ENCODE measurements at regions not wholly inside any gene's neighbourhood (a gene's known extent, or its start where the extent isn't known, plus 50 kb on each side); places are given as distances from the start of the nearest gene placed in this dataset.

DNA sequence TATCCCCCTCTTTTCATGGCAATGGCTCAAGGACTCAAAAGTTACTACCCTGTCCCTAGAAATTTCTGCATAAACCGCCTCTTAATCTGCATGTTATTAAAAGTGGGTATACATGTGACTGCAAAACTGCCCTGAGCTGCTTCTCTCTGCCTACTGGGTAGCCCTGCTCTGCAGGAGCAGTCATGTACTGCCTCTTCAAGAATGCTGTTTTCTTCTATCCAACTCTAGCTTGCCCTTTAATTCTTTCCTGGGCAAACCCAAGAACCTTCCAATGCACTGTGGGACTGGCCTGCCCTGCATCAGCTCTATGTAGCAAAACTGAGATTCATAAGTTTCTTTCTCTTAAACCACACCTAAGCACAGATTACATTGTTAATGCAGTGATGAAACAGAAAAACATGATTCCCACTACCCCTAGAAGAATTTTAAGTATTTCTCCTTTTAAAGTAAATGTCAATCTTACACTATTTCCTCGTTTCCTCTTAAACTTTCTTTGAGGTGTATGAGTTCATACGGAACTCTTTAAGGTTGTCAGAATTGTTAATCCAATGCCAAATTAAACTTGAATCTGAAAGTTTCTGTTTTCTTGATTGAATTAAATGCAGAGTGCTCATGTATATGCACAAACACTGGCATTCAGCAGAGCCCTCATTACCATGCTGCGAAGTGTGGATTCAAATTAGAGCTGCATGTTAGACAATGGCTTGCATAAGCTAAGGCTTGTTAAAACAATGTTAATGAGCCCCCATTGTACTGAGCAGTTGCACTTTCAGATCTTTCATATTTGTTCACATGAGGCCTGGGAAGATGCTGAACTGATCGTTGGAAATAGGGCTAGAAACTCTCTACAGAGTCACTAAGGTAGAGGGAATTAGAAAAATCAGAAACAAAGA lies 669.9 kb upstream of the PCDH20 start:
- no peak overlapping the region for H3K27ac ChIP-seq
- TF ChIP-seq, protein P1, sequence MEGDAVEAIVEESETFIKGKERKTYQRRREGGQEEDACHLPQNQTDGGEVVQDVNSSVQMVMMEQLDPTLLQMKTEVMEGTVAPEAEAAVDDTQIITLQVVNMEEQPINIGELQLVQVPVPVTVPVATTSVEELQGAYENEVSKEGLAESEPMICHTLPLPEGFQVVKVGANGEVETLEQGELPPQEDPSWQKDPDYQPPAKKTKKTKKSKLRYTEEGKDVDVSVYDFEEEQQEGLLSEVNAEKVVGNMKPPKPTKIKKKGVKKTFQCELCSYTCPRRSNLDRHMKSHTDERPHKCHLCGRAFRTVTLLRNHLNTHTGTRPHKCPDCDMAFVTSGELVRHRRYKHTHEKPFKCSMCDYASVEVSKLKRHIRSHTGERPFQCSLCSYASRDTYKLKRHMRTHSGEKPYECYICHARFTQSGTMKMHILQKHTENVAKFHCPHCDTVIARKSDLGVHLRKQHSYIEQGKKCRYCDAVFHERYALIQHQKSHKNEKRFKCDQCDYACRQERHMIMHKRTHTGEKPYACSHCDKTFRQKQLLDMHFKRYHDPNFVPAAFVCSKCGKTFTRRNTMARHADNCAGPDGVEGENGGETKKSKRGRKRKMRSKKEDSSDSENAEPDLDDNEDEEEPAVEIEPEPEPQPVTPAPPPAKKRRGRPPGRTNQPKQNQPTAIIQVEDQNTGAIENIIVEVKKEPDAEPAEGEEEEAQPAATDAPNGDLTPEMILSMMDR (IDR thresholded peaks at IDR 0.05), result no peak
- no peak for TF ChIP-seq ZFX (IDR thresholded peaks at IDR 0.05; ENCODE audit: borderline replicate concordance)

DNA sequence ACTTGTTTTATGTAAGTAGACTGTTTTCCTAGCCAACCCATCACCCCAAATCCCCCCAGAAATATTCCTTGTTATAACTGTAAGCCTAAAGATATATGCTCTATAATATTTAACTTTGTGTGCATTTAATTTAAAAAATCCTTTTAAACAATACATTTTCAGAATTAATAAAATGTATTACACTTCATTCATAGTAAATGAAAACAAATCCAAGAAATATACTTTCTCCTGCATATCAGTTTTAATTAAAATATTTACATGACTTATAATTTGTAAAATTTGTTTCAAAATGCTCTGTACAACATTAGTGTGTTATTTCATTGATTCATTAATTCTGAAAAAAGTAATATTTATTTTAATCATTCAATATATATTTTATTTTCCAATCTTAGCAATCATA lies 669.1 kb upstream of the PCDH20 start:
- TF ChIP-seq ZFX (IDR thresholded peaks at IDR 0.05; ENCODE audit: borderline replicate concordance), result no peak
- TF ChIP-seq, protein P1 (IDR thresholded peaks at IDR 0.05), result no peak
- H3K27ac ChIP-seq, result no peak overlapping the region

DNA sequence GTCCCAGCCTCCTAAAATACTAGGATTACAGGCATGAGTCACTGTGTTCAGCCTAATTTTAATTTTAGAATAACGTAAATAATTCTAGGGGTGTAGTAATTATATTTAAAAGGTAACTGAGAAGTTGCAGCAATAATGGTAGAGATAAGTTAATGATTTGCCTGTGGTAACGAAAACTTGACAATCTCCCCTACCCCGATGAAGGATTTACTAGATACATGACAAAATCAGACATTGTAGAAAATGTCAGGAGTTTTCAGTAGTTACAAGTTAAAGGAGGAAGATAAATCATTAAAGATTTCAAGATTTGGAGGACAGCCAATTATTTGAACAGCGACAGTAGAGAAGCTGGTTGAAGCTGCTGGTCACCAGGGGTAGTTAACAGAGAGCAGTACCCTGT lies 652.2 kb upstream of the PCDH20 start:
- TF ChIP-seq ZFX (IDR thresholded peaks at IDR 0.05; ENCODE audit: borderline replicate concordance), result no peak
- TF ChIP-seq, protein P1 (IDR thresholded peaks at IDR 0.05), result no peak
- H3K27ac ChIP-seq, result no peak overlapping the region

DNA sequence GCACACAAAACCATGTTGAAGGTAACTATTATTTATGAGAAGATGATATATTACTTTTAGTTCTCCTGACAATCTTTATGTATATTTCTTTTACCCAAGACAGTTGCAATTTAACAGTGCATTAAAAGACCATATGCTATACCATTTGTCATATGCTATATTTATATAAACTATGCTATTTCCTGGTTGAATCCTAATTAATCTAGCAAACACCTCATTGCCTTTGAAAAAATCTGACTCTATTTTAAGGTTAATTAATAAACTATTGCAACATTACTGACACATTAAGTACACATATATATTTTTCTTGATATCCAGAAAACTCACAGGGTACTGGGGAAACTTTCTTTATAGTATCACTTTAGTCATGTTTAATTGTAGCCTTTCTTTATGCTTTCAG lies 649.4 kb upstream of the PCDH20 start:
- H3K27ac ChIP-seq, result no peak overlapping the region
- TF ChIP-seq ZFX (IDR thresholded peaks at IDR 0.05; ENCODE audit: borderline replicate concordance), result no peak
- TF ChIP-seq, protein P1 (IDR thresholded peaks at IDR 0.05), result no peak

DNA sequence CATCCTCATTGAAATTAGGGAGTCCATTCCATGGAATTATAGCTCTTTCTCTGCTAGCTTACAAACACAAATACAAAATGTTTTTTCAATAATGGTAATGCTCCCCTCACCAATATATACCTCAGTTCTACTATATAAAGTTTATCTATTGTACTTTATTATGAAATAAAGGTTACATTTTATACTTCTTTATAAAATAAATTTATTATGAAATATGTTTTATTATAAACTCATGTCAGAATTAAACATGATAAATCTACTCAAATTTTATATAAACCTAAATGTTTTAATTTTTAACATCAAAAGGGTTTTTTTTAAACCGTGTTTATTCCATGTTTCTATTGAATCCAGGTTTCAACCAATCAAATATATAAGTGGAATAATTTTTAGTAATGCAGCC lies 646.1 kb upstream of the PCDH20 start:
- no peak for TF ChIP-seq ZFX (IDR thresholded peaks at IDR 0.05; ENCODE audit: borderline replicate concordance)
- TF ChIP-seq, protein P1 (IDR thresholded peaks at IDR 0.05), result no peak
- no peak overlapping the region for H3K27ac ChIP-seq

DNA sequence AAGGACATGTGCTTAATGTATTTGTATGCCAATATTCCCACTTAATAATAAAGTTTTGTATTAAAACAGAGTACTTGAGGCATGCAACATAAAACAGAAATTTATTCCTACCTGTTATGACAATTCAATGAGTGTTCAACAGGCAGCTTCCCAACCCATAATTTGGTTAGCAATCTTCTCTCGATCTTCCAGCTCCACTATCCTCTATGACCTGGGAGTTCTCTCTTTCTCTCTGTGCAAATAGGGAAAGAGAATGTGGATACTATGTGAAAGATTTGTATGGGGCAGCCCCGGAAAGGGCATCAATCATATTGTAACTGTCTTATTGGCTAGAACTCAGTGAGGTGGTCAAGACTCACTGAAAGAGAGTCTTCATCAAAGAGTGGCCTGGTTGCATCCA lies 644.9 kb upstream of the PCDH20 start:
- no peak for TF ChIP-seq ZFX (IDR thresholded peaks at IDR 0.05; ENCODE audit: borderline replicate concordance)
- TF ChIP-seq, protein P1 (IDR thresholded peaks at IDR 0.05), result no peak
- H3K27ac ChIP-seq, result no peak overlapping the region

DNA sequence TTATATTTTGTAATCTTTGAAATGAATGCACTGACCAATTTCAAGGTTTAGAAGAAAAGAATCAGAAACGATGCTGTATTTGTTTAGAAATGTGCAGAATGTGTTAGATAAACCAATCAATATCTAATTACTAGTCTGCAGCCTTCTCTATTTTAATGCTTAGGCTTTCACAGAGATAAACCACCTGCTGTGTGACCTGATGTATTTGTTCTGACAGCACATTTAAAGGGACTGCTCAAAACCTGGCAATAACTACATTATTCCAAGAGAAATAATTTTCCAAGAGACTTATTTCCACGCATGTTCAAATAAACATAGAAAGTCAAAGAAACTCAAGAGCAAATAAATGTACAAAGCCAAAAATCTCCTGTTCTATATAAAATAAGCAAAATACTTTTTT lies 641.6 kb upstream of the PCDH20 start:
- H3K27ac ChIP-seq, result no peak overlapping the region
- TF ChIP-seq, protein P1 (IDR thresholded peaks at IDR 0.05), result no peak
- TF ChIP-seq ZFX (IDR thresholded peaks at IDR 0.05; ENCODE audit: borderline replicate concordance), result no peak

All from 22Rv1 (cell line).